ENCODE measurements at regions not wholly inside any gene's neighbourhood (a gene's known extent, or its start where the extent isn't known, plus 50 kb on each side); places are given as distances from the start of the nearest gene placed in this dataset.

GRCh38 chr1:201724766-201725118 lies 104.2 kb upstream of the IPO9 start:
- TF ChIP-seq, protein P1, sequence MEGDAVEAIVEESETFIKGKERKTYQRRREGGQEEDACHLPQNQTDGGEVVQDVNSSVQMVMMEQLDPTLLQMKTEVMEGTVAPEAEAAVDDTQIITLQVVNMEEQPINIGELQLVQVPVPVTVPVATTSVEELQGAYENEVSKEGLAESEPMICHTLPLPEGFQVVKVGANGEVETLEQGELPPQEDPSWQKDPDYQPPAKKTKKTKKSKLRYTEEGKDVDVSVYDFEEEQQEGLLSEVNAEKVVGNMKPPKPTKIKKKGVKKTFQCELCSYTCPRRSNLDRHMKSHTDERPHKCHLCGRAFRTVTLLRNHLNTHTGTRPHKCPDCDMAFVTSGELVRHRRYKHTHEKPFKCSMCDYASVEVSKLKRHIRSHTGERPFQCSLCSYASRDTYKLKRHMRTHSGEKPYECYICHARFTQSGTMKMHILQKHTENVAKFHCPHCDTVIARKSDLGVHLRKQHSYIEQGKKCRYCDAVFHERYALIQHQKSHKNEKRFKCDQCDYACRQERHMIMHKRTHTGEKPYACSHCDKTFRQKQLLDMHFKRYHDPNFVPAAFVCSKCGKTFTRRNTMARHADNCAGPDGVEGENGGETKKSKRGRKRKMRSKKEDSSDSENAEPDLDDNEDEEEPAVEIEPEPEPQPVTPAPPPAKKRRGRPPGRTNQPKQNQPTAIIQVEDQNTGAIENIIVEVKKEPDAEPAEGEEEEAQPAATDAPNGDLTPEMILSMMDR (IDR thresholded peaks at IDR 0.05; ENCODE audit: insufficient read depth, low read length, poor library complexity, severe bottlenecking): no peak
- DNase-seq (ENCODE audit: extremely low read depth, insufficient read length): no peak
- H3K4me3 ChIP-seq (replicated peaks; ENCODE audit: low read depth, low read length): no peak overlapping the region
- no peaks in the 10 kb centered on the region for H3K36me3 ChIP-seq (ENCODE audit: control insufficient read depth, insufficient read depth, low read length)
- peaks cover 2% of the 10 kb centered on the region; the same call in 1 of the 2 replicates for H3K27me3 ChIP-seq (replicated peaks; ENCODE audit: control insufficient read depth, insufficient read depth, low read length)

DNA sequence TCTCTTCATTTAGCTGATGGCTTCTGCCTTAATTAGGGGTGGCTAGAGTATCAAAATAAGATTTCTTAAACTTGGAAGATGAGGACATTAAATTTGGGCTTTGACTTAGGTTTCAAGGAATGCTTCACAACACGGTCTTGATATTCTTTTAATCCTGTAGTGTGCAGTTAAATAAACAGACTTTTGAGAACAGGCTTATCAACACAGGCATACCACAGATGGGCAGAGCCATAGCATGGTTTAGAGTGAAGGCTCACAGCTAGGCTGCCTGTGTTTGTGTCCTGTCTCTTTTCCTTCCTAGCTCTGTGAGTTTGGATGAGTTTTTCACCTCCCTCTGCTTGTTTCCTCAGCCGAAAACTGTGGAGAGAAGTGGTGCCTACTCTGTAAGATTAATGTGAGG lies 102.3 kb upstream of the IPO9 start:
- no peak for DNase-seq (ENCODE audit: extremely low read depth, insufficient read length)
- TF ChIP-seq, protein P1 (IDR thresholded peaks at IDR 0.05; ENCODE audit: insufficient read depth, low read length, poor library complexity, severe bottlenecking): no peak
- Histone ChIP-seq H3K27me3 (replicated peaks; ENCODE audit: control insufficient read depth, insufficient read depth, low read length) (peaks cover 2% of the 10 kb centered on the region; the same call in 1 of the 2 replicates), H3K4me3 (replicated peaks; ENCODE audit: low read depth, low read length) (no peak overlapping the region), H3K36me3 (ENCODE audit: control insufficient read depth, insufficient read depth, low read length) (no peaks in the 10 kb centered on the region)

- no peak for DNase-seq (ENCODE audit: extremely low read depth, insufficient read length)
- H3K36me3 ChIP-seq (ENCODE audit: control insufficient read depth, insufficient read depth, low read length): no peaks in the 10 kb centered on the region
- no peak overlapping the region for H3K4me3 ChIP-seq (replicated peaks; ENCODE audit: low read depth, low read length)
- peaks cover 2% of the 10 kb centered on the region; the same call in 1 of the 2 replicates for H3K27me3 ChIP-seq (replicated peaks; ENCODE audit: control insufficient read depth, insufficient read depth, low read length)
- TF ChIP-seq, protein P1 (IDR thresholded peaks at IDR 0.05; ENCODE audit: insufficient read depth, low read length, poor library complexity, severe bottlenecking): no peak
These were observed 100.2 kb upstream of the IPO9 start for GRCh38 chr1:201728731-201729130.

- DNase-seq (ENCODE audit: extremely low read depth, insufficient read length): no peak
- TF ChIP-seq, protein P1 (IDR thresholded peaks at IDR 0.05; ENCODE audit: insufficient read depth, low read length, poor library complexity, severe bottlenecking): no peak
- Histone ChIP-seq H3K27me3 (replicated peaks; ENCODE audit: control insufficient read depth, insufficient read depth, low read length) (no peaks in the 10 kb centered on the region; the same call in 1 of the 2 replicates), H3K4me3 (replicated peaks; ENCODE audit: low read depth, low read length) (no peak overlapping the region), H3K36me3 (ENCODE audit: control insufficient read depth, insufficient read depth, low read length) (no peaks in the 10 kb centered on the region)
These were observed 98.9 kb upstream of the IPO9 start for GRCh38 chr1:201729973-201730608.

DNA sequence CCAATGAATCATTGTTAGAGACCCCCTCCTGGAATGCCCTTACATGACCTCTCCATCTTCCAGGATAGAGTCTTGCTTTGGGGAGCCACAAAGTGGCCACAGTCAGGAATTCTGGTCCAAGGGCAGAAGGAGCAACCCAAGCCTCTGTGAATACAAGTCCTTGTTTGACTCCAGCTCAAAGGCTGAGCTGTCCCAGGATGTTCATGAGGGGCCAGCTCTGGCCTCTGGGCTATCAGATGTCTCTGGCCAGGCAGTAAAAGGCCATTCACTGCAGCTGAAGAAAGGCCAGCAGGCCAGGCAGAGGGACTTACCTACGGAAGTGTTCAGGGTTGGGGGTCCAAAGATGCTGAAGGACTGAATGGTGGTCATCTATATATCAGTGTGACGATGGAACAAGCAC lies 98.3 kb upstream of the IPO9 start:
- TF ChIP-seq, protein P1 (IDR thresholded peaks at IDR 0.05; ENCODE audit: insufficient read depth, low read length, poor library complexity, severe bottlenecking): no peak
- Histone ChIP-seq H3K36me3 (ENCODE audit: control insufficient read depth, insufficient read depth, low read length) (no peaks in the 10 kb centered on the region), H3K4me3 (replicated peaks; ENCODE audit: low read depth, low read length) (no peak overlapping the region), H3K27me3 (replicated peaks; ENCODE audit: control insufficient read depth, insufficient read depth, low read length) (no peaks in the 10 kb centered on the region; the same call in 1 of the 2 replicates)
- DNase-seq (ENCODE audit: extremely low read depth, insufficient read length): no peak

DNA sequence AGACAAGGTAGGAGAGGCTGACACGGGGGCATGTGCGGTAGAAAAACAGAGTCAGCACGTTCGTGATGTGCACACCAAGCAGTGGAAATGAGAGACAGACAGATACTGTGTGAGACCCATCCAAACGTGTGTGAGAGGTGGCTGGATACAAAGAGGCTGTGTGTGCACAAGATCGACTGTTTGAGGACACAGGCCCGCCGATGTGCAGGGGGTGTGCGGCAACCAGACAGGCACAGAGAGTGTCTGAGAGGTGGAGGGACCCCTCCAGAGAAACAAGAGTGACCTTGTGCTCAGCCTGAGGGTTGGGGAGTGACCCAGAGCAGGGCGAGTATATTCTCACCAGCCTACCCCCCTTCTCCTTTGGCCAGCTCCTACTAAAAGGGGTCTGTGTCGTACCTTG lies 97.8 kb upstream of the IPO9 start:
- DNase-seq (ENCODE audit: extremely low read depth, insufficient read length): no peak
- TF ChIP-seq, protein P1 (IDR thresholded peaks at IDR 0.05; ENCODE audit: insufficient read depth, low read length, poor library complexity, severe bottlenecking): no peak
- Histone ChIP-seq H3K27me3 (replicated peaks; ENCODE audit: control insufficient read depth, insufficient read depth, low read length) (no peaks in the 10 kb centered on the region; the same call in 1 of the 2 replicates), H3K36me3 (ENCODE audit: control insufficient read depth, insufficient read depth, low read length) (no peaks in the 10 kb centered on the region), H3K4me3 (replicated peaks; ENCODE audit: low read depth, low read length) (no peak overlapping the region)

All from GM06990 (cell line).